GDM1 (cell line): ENCODE measurements at regions not wholly inside any gene's neighbourhood (a gene's known extent, or its start where the extent isn't known, plus 50 kb on each side); places are given as distances from the start of the nearest gene placed in this dataset.

ENCODE experiments used
- DNase-seq: peaks from one replicate; lab custom pipeline; 2025; lab: John Stamatoyannopoulos, UW

DNA sequence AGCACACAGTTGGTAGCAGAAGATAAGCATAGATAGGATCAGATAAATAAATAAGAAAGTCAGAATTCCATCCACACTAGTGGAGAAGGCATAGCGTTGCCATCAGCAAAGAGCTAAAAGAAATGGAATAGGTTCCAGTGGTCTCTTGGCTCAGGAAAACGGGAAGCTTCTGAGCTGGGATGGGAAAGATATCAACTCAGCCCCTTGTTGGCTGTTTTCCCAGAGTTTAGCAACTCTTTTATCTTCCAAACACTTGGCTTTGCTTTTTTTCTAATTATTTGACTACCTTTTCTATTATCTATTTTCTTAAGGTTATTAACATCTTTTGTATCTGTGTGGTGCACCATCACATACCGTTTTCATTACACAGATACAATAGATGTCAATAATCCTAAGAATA, 445.7 kb upstream of the TRPC7 start:
- DNase-seq = no peak

DNA sequence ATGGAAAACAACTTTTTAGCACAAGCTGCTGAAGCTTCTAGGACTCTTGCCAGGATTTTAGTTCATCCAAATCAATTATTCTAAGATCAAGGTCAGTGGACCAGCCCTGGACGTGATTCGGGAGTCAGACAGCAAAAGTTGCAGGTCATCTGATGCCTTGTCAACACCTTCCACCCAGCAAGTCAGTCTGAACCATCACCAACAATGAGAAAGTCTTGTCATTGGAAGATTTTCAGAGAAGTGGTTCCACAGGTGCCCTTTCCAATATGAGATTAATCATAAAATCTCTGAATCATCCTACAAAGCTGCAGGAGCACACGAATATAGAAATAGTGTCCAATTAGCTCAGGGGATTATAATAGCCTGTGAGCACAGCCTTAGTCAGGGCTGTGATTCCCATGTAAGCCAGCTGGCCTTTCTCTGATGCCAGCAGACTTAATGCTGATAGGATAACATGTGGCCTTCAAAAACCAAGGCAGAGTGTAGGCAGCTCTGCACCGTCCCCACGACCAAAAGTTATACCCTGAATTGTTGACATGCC, 445.0 kb upstream of the TRPC7 start:
- DNase-seq = no peak

DNA sequence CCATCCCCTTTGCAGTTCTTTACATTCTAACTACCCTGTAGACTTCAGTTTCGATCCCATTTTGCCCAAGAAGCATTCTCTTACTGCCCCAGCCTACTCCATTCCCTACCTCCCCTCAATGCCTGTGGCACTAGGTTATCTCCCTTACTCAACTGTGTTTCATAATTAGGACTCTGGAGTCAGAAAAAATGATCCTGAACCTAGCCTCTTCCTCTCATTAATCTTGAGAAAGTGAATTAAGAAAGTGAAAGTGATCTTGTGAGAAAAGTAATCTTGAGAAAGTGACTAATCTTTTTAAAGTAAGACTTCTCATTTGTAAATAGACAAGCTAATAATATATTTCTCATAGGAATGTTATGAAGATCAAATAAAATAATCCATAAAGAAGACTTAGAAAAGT, 444.0 kb upstream of the TRPC7 start:
- no peak for DNase-seq

DNA sequence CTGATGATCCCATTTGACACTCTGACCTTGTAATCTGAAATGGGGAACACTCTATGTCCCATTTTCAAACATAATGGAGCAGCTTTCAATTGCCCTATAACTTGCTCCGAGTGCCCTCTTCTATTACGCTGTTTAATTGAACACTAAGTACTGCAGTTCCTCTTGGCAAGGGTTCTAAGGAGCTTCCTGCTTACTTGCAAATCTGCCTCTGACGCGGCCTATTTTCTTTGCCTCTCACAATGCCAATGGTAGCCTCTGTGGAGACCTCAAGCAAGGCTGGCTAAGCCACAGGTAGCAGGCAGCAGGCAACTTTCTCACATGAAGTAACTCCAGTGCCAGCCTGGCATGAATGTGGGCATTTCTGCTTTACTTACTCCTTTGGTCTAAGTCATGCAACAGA, 443.4 kb upstream of the TRPC7 start:
- no peak for DNase-seq

DNA sequence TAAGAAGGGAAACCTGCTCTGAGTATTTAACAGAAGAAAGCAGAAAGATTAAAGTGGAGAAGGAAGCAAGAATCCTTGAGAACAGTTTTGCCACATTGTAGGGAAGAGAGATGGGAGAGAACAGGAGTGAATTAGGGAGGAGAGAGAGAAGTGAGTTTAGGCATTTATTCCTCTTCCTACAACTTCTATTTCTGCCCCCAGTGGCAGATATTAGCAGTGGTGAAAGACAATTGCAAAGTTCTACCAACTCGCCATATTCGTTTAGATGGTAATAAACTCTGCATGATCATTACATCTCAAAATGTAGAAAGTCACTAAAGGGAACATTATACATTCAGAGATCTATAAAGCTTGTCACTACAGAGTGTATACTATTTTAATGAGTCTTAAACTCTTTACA, 440.1 kb upstream of the TRPC7 start:
- DNase-seq = no peak

DNA sequence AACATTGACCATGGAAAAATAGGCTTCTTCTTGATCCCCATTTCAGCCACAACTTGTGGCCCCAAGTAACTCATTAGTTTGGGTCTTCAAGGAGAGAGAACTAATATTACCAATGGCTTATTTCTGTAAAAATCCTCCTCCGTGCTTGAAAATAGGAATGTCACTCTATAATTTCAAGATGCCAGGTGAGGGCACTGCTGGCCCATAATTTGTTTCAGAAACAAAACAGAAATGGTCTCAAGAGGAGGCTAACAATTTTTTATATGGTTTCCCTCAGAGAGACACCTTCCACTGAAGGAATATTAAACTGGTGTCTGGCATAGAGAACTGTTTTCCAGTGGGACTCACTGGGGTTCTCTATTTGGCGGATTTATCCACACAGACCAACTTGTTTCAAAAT, 437.0 kb upstream of the TRPC7 start:
- DNase-seq = no peak

DNA sequence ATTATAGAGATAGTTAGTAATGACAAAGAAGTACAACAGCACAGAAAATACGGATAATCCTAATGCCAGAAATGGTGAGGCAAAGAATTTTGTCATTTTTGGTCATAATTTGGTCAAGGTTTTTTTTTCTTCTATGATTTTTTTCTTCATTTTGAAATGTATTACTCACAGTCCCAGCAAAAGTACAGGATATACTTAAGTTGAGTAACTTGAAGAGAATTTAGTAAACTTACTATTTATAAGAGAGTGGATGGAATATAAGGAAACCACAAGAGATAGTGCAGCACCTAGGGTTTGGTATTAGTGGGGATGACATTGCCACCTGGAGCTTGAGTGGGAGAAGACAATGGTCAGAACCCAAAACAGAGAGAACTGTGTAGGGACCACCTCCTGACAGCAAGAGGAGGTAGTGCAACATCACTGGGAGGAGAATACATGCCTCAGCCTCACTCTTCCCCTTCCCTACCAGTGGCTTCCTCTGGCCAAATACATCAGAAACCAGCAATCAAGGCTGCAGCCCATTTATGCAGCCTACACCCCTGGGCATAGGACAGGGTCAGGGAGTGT, 434.5 kb upstream of the TRPC7 start:
- no peak for DNase-seq

DNA sequence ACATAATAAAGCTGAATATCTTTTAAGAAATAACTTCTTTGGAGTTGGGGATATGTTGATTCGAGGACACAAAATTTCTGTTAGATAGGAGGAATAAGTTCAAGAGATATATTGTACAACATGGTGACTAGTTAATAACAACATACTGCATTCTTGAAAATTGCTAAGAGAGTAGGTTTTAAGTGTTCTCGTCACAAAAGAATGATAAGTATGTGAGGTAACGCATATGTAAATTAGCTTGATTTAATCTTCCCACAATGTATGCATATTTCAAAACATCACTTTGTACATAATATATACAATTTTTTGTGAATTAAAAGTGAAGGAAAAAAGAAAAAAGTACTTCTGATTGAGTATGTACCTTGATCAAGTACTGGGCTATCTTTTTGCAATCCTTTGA, 428.0 kb upstream of the TRPC7 start:
- no peak for DNase-seq

DNA sequence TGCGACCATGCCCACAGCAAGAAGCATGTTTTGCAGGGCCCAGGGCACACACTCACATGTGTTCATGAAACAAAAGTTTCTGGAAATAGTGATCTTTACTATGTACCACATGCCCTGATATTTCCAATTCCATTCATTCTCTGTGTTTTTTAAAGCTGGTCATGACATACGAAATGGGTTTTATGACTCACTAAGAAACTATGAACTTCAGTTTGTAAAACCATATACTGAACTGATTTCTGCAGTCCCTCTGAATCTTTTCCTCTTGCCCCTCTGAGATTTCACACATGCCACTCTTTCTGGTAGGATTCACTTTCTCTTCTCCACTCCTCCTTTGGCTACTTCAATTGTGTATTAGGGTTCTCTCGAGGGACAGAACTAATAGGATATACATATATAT, 416.1 kb upstream of the TRPC7 start:
- DNase-seq = no peak

DNA sequence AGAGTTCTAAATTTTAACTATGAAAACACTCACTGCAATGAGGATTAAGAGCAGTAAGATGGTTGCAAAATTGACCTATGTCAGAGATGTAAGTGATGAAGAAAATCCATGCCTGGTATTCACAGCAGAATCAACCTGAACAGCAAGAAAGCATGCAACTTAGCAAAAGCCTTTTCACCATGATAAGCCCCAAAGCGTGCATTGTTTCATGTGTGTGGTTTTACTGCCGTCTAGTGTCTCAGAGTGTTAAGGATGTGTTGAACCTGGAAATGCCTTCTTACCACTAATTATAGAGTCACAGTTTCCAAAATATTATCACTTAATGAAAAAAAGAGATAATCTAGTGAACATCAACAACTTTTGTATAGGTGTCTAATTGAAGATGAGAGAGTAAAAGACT, 415.2 kb upstream of the TRPC7 start:
- no peak for DNase-seq

DNA sequence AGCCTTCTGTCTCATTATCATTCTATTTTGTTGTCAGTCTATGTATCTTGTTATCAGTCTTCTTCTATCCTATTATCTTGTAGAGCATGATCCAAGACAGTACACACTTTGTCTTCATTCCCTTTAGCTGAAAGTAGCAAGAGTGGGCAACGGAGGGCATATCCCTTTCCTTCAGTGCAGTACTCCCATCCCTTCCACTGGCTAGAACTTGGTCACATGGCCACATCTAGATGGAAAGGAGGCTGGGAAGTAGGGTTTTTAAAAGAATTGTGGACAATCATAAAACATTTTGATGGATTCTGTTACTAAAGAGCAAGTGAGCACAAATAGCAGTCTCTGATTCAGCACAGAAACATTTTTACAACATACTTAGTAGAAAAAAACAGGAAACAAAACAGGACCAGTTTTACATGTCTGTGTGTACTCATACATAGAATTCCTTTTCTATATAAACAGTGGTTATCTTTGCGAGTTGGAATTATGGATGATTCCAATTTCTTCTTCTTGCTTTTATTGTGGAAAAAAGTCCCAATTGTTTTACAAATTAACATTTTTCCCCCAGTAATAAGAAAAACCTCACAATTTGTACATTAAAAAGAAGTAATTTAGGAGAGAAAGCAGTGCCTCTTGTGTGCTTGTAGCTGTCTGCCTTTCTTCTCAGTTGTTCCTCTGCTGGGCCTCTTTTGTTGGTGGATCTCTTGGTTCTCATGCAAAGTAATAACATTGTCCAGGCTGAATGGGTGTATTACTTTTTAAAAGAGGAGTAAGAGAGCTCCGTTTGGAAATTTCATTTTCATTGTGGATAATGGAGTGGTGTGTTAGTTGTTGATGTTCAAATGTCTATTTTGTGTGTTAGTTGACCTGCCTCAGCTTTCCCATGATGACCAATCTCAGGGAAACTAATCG, 410.9 kb upstream of the TRPC7 start:
- no peak for DNase-seq

DNA sequence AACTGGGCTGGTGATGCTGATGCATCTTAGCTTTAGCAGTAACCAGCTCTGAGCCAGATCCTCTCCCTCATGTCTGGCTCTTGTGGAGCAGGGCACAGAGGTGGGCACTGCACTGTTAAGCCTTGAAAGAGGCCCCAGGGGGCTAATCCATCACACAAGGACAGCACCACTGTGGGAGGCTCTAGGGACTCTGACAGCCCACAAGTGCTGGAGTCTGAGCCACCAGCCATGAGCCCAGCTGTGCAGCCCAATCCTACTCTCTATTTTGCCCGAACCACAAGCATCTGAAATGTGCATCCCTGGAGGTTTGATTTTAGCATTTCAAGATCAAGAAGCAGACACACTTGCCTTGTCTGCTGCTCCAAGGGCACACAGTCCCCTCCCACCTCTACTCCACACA, 407.1 kb upstream of the TRPC7 start:
- no peak for DNase-seq

DNA sequence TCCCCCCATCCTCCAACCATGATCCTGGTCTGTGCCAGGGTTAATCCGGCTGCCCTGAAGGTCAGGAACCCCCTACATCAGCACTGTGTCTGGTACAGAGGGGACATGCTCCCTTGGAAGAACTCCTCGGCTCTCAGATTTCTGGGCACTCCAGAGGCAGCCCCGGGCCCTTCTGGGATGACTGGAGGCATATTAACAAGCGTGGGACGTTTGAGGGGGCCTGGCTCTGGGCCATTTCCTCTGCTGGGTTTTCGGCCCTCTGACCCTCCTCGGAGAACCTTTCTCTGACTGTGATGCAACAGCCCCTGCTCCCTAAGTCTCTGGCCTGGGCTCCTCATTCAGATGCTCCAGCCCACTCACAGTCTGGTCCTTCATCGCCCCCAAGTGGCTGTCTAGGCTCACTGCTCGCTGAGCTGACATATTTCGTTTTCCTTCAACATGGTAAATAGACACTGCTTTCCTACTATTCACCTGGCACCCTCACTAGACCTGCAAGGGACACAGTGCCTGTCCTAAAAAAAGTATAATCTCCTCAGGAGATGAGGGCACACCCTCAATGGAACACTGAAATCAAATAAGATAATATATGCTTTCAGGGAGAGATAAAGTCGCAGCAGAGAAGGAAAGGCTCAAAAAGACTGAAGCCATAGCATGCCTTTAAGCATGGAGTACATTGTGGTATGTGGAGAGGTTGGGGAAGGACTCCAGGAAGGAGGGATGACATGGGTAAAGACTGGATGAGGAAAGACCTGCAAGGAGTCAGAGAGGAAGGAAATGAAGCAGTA, 404.7 kb upstream of the TRPC7 start:
- DNase-seq = peak; percentile 12

DNA sequence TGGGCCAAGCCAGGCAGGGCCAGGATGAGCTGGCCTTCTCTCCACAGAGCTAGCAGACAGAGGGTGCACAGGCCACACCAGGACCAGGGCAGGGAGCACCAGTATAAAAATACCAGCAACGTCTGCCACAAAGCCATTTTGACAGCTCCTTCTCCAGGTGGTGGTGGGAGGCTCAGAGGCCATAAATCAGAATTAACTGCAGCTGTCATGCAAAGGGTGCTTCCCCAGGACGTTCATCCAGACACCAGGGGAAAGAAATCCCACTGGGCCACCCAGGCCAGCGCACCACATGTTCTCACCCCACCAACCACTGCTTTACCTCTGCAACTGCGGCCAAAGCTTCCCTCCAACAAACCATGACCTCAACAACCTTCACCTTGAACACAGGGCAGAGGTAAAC, 403.7 kb upstream of the TRPC7 start:
- DNase-seq = no peak

DNA sequence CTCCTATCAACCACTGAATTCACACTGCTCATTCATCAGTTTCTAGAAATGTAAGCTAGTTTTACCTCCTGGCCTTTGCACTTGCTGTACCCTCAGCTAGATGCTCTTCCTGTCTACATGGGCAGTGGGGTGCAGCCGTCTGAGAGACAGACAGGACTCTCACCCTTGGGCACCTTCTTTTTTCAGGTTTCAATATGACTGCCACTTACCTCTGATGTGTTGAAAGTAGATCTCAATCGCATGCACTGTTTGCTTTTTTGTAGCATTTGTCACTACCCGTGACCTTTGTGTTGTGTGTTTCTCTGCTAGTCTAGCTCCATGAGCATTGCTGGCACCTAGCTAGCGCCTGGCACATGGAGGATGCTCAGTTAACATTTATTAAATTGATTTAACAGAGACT, 403.1 kb upstream of the TRPC7 start:
- DNase-seq = no peak

DNA sequence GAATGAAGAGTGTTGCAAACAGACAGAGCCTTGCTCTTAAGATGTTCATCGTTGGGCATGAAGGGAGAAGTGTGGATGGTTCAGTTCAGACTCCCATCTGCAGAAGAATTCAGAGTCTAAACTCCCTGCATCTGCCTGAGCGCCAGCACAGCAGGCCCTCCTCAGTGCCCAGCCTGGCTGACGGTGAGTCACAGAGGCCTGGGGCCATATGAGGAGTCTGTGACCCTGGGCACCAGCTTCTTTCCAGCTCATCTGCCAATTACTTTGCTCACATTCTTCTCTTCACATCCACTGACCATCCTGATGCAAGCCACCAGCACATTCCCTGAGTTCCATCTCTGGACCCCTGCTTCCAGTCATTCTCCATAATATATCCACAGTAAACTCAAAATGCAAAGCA, 401.1 kb upstream of the TRPC7 start:
- DNase-seq = no peak

DNA sequence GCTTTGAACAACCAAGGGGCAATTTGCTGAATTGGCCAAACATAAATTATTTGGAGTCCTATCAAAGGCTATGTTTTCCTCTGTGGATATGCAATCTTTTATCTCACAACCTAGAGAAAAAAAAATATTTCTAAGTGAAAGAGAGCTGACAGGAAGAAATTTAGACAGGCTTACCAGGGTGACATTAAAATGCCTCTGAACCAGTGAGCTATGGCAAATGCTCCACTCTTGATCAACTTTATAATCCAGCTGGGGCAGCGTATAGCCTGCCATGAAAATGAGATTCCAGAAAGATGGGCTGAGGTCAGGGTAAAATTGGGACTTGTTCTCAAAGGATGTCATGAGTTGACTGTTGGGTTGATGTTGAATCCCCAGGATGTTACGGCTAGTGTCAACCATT, 399.3 kb upstream of the TRPC7 start:
- no peak for DNase-seq

DNA sequence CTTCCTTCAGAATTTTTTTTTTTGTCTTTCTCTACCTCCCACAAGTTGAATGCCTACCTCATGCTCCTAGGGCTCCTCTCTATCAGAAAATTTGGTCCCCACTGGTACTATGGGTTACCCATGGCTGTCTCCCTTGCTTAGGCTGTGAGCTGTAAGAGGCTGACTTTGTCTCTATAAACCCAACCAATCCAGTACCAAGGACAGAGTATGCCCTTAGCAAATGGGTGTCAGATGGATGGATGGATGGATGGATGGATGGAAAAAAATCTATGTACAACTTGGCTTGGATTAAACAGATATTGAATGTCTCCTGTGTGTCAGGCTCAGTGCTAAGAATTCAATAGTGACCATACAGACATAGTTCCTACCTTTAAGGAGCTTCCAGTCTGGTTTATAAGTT, 398.2 kb upstream of the TRPC7 start:
- DNase-seq = no peak

DNA sequence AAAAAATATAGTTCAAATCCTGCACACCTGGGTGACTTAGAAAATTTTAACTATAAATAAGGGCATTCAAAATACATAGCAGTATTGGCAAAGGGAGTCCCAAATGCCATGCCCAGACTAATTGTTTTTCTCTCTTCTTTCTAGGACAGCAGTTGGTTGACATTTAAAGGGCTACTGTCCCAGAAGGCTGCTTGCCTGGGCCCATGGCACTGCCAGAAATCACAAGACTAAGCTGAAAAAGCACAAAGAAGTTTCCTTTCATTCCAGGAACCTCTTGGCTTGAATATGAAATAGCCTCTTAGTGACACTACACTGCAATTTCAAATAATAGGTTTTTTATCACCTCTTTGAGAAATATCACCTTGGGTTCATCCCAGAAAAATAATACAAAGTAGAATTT, 388.9 kb upstream of the TRPC7 start:
- DNase-seq = no peak

DNA sequence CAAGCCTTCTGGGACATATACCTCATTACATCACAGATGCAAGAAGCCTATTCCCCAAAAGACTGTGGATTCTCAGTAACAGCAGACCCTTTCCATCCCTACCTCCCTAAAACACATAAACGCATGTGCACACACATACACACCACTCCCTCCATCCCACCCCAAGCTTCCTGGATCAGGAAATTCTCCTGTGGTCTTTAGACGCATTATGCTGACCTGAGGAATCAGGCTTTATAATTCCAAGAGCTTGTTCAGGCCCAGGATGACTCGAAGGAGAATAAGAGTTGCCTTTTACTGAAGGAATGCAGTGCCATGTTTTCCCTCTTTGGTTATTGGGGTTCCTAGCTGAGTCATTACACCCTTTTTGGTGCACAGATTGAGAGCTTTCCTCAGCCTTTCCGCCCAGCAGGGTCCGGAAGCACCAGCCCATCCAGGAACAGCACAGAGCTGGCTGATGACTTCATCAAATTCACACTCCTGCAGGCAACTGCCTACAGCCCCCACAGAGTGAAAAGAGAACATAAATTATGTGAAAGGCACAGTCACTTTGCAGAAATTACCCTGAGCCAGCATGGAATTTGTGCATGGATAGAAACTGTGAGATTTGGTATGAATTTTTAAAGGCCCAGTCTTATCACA, 385.0 kb upstream of the TRPC7 start:
- DNase-seq = no peak

DNA sequence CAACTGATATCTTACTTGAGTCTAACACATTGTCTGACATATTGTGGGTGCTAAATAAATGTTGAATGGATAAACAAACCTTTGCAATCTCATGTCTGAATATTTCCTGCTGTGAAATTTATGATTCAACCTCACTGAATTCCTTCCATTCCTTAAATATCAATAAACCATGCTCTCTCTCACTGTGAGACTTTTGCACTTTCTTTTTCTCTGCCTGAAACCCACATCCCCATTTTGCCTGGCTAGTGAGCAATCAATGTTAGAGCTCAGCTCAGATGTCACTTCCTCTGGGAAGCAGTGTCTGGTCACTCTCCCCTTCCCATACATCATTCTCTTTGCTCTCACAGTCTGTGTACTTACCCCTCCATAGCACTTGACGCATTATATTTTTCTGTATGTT, 383.7 kb upstream of the TRPC7 start:
- DNase-seq = no peak

DNA sequence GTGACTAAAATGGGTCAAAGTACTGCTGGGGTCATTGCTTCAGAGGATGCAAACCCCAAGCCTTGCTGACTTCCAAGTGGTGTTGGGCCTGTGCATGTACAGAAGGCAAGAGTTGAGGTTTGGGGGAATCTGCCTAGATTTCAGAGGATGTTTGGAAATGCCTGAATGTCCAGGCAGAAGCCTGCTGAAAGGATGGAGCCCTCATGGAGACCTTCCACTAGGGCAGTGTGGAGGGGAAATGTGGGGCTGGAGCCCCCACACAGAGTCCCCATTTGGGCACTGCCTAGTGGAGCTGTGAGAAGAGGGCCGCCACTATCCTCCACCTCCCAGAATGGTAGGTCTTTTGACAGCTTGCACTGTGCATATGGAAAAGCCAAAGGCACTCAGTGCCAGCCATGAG, 377.7 kb upstream of the TRPC7 start:
- no peak for DNase-seq
